Tibial nerve (tissue), 4 donors: ENCODE measurements at regions not wholly inside any gene's neighbourhood (a gene's known extent, or its start where the extent isn't known, plus 50 kb on each side); places are given as distances from the start of the nearest gene placed in this dataset.

Source experiments
- CTCF ChIP-seq, 5 experiments: fragments of 200-600 bp in 3 of 5; fragments of 450-650 bp in 2 of 5; sonication (generic) in 3 of 5; IDR thresholded peaks; one replicate each; pipeline ENCODE4 v1.5.1; 2016 to 2019; ENCODE audit warnings: antibody characterized with exemption in 5 of 5, mild to moderate bottlenecking in 3 of 5, moderate library complexity in 2 of 5
- EP300 ChIP-seq, 2 donors: sonication (generic); formaldehyde crosslinking; IDR thresholded peaks; one replicate each; pipeline ENCODE4 v1.6.1; 2017; ENCODE audit warnings: antibody characterized with exemption in 2 of 2, mild to moderate bottlenecking in 1 of 2
- POLR2A ChIP-seq, 2 donors: fragments of 450-650 bp; IDR thresholded peaks; one replicate each; pipeline ENCODE4 v1.6.1; 2017; ENCODE audit warnings: antibody characterized with exemption in 2 of 2, mild to moderate bottlenecking in 2 of 2, moderate library complexity in 2 of 2

DNA sequence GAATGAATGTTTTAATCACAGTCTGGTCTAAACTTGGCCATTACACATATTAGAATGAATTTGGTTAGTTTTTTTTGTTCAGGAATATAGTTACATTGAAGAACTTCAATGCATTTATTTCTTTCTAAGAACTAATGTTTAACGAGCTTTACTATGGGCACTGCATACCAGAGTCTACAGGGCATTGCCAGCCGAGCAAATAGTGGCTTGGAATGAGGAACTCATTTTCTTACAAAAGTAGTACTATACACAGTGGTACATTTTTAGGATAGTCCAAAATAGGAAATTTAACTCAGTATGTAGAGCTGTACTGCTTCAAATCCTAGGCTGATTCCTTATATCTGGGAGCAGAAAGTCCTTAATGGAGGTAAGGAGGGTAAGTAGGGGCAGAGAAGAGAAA is 155.4 kb downstream of the CARTPT start:
- TF ChIP-seq CTCF (IDR thresholded peaks at IDR 0.05) (no peak), POLR2A (IDR thresholded peaks at IDR 0.05) (no peak), EP300 (IDR thresholded peaks at IDR 0.05) (no peak)
